ENCODE measurements at regions not wholly inside any gene's neighbourhood (a gene's known extent, or its start where the extent isn't known, plus 50 kb on each side); places are given as distances from the start of the nearest gene placed in this dataset.
A peak's percentile ranks its signal among the peaks of the same experiment; 100 is the strongest.

- intact Hi-C loops (cut with DNase I), result no loop called here
These were observed 303.5 kb upstream of the ACVR2A start for GRCh38 chr2:147541314-147541713.

DNA sequence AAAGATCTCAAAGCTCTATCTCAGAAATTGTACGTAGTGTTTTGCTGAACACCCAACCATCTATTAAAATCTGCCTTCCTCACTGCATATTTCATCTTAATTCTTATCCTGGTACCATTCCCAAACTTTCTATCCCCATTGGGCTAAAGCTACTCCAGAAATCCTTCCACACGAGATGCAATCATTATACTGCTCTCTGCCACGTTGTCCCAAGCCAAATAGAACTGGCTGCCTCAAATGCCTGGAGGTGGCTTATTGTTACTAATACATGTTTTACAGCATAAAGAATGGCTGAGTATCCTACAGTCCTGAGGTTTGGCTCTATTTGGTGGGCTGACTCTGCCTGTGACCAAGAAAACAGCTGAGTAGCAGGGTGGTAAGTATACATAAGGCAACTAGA, 306.0 kb upstream of the ACVR2A start:
- H3K4me3 ChIP-seq, result no peak overlapping the region
- H3K36me3 ChIP-seq, result no peaks in the 10 kb centered on the region
- no peaks in the 10 kb centered on the region for H3K27me3 ChIP-seq
- no peak overlapping the region for H3K27ac ChIP-seq
- intact Hi-C loops (cut with DNase I), result no loop called here
- DNase-seq (no peak), ATAC-seq (no peak)
- no peaks in the 10 kb centered on the region for H3K9me3 ChIP-seq
- no peaks in the 10 kb centered on the region for H3K4me1 ChIP-seq
- TF ChIP-seq CTCF (IDR thresholded peaks at IDR 0.05), result no peak

More at GRCh38 chr2:147541314-147541713, 303.5 kb upstream of the ACVR2A start:
- DNase-seq (no peak), ATAC-seq (peak; percentile 19)
- no peaks in the 10 kb centered on the region for H3K9me3 ChIP-seq
- no peak overlapping the region for H3K4me3 ChIP-seq
- no peak overlapping the region for H3K27ac ChIP-seq
- no peaks in the 10 kb centered on the region for H3K27me3 ChIP-seq
- no peaks in the 10 kb centered on the region for H3K4me1 ChIP-seq
- no peaks in the 10 kb centered on the region for H3K36me3 ChIP-seq
- TF ChIP-seq CTCF (IDR thresholded peaks at IDR 0.05), result no peak

DNA sequence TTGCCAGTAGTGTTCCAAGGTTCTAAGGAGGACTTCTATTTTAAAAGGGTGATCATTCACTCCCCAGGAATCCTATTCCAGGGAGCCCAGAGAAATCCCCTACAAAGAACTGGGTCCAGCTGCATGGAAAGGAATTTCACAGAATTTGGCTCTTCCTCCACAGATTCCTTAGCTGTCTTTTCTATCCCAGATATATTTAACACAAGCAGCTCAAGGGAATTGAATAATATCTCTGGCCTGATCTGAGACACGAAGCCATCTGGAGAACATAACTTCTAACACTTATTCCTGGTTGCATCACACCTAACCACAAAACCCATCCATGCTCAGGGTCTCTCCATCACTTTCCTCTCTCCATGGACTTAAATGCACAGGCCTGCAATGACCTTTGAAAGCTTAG, 306.7 kb upstream of the ACVR2A start:
- Histone ChIP-seq H3K27ac (no peak overlapping the region), H3K27me3 (no peaks in the 10 kb centered on the region), H3K9me3 (no peaks in the 10 kb centered on the region), H3K4me1 (no peaks in the 10 kb centered on the region), H3K36me3 (no peaks in the 10 kb centered on the region), H3K4me3 (no peak overlapping the region)
- intact Hi-C loops (cut with DNase I), result no loop called here
- TF ChIP-seq CTCF (IDR thresholded peaks at IDR 0.05), result no peak
- DNase-seq (no peak), ATAC-seq (no peak)

- Histone ChIP-seq H3K36me3 (no peaks in the 10 kb centered on the region), H3K9me3 (no peaks in the 10 kb centered on the region), H3K27ac (no peak overlapping the region), H3K27me3 (no peaks in the 10 kb centered on the region), H3K4me3 (no peak overlapping the region), H3K4me1 (no peaks in the 10 kb centered on the region)
- intact Hi-C loops (cut with DNase I), result no loop called here
- no peak for ATAC-seq
- DNase-seq, result no peak
- TF ChIP-seq CTCF (IDR thresholded peaks at IDR 0.05), result no peak
These were observed 313.6 kb upstream of the ACVR2A start for GRCh38 chr2:147531269-147531668.

DNA sequence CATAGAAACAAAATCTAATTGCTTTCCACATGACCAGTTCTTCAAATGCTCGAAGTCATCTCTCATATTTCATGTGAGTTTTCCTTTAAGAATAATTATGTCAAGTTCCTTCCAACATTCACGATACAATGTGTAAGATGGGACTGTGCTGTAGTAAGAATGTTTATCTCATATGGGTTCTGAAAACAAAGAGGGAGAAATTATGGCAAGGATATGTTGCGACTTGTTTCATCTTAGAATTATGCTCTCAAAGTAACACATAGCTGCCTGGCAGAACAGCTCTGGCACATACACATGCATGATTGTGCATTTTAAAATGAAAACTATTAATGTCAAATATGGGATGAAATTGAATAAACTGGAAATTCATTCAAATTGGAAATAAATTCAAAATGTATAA, 314.8 kb upstream of the ACVR2A start:
- H3K36me3 ChIP-seq, result no peaks in the 10 kb centered on the region
- no peaks in the 10 kb centered on the region for H3K27me3 ChIP-seq
- H3K4me3 ChIP-seq, result no peak overlapping the region
- no peak for TF ChIP-seq CTCF (IDR thresholded peaks at IDR 0.05)
- DNase-seq, result no peak
- intact Hi-C loops (cut with DNase I), result no loop called here
- H3K9me3 ChIP-seq, result no peaks in the 10 kb centered on the region
- no peak for ATAC-seq
- no peak overlapping the region for H3K27ac ChIP-seq
- no peaks in the 10 kb centered on the region for H3K4me1 ChIP-seq

GRCh38 chr2:147525819-147526489, 318.9 kb upstream of the ACVR2A start:
- H3K27me3 ChIP-seq, result no peaks in the 10 kb centered on the region
- peak; percentile 64 for ATAC-seq
- intact Hi-C loops (cut with DNase I), result no loop called here
- no peaks in the 10 kb centered on the region for H3K4me1 ChIP-seq
- no peak for TF ChIP-seq CTCF (IDR thresholded peaks at IDR 0.05)
- H3K36me3 ChIP-seq, result no peaks in the 10 kb centered on the region
- H3K4me3 ChIP-seq, result no peak overlapping the region
- no peak overlapping the region for H3K27ac ChIP-seq
- H3K9me3 ChIP-seq, result no peaks in the 10 kb centered on the region
- DNase-seq, result no peak
